ENCODE measurements at regions not wholly inside any gene's neighbourhood (a gene's known extent, or its start where the extent isn't known, plus 50 kb on each side); places are given as distances from the start of the nearest gene placed in this dataset.

DNA sequence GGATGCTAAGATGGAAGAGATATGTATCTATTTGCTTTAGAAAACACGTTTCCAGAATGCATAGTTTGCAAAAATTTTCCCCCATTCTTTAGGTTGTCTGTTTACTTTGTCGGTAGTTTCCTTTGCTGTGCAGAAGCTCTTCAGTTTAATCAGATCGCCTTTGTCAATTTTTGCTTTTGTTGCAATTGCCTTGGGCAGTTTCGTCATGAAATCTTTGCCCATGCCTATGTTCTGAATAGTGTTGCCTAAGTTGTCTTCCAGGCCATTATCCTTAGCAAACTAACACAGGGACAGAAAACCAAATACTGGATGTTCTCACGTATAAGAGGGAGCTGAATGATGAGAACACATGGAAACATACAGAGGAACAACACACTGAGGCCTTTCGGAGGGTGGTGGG, 454.2 kb upstream of the SLC35B3 start:
- ChIA-PET POLR2A (no interaction called here), CTCF (interaction anchor here (0.6 kb wide), 1 partner anchor 1178 kb away, joined by 3 read pairs; no protein-coding TSS in a partner anchor)
- intact Hi-C loops (cut with micrococcal nuclease; ENCODE audit: unreplicated experiment) = no loop called here
- DNase-seq (ENCODE audit: low read depth, low spot score) (no peak), ATAC-seq (no peak)
- H3K9me3 ChIP-seq (ENCODE audit: control insufficient read depth, insufficient read depth, low read depth, low read length) = no peaks in the 10 kb centered on the region
- in situ Hi-C loops (cut with HindIII; ENCODE audit: low pct_unique_long_range_greater_than_20kb, low sequenced_read_pairs) = no loop called here
- no peaks in the 10 kb centered on the region for H3K4me1 ChIP-seq (ENCODE audit: control insufficient read depth, insufficient read depth, low read length)
- BruUV-seq (replicated peaks) = no TSS peak
- TF ChIP-seq, protein P1, sequence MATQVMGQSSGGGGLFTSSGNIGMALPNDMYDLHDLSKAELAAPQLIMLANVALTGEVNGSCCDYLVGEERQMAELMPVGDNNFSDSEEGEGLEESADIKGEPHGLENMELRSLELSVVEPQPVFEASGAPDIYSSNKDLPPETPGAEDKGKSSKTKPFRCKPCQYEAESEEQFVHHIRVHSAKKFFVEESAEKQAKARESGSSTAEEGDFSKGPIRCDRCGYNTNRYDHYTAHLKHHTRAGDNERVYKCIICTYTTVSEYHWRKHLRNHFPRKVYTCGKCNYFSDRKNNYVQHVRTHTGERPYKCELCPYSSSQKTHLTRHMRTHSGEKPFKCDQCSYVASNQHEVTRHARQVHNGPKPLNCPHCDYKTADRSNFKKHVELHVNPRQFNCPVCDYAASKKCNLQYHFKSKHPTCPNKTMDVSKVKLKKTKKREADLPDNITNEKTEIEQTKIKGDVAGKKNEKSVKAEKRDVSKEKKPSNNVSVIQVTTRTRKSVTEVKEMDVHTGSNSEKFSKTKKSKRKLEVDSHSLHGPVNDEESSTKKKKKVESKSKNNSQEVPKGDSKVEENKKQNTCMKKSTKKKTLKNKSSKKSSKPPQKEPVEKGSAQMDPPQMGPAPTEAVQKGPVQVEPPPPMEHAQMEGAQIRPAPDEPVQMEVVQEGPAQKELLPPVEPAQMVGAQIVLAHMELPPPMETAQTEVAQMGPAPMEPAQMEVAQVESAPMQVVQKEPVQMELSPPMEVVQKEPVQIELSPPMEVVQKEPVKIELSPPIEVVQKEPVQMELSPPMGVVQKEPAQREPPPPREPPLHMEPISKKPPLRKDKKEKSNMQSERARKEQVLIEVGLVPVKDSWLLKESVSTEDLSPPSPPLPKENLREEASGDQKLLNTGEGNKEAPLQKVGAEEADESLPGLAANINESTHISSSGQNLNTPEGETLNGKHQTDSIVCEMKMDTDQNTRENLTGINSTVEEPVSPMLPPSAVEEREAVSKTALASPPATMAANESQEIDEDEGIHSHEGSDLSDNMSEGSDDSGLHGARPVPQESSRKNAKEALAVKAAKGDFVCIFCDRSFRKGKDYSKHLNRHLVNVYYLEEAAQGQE (IDR thresholded peaks at IDR 0.05; ENCODE audit: insufficient read depth in 1 of 2, low read depth in 2 of 2, low read length in 1 of 2) = no peak
- TF ChIP-seq TCF7L2 (IDR thresholded peaks at IDR 0.05; ENCODE audit: low read depth, low read length) = no peak
- no peak for TF ChIP-seq POLR2AphosphoS5 (IDR thresholded peaks at IDR 0.05; ENCODE audit: low read depth, low read length)
- TF ChIP-seq, protein P2, sequence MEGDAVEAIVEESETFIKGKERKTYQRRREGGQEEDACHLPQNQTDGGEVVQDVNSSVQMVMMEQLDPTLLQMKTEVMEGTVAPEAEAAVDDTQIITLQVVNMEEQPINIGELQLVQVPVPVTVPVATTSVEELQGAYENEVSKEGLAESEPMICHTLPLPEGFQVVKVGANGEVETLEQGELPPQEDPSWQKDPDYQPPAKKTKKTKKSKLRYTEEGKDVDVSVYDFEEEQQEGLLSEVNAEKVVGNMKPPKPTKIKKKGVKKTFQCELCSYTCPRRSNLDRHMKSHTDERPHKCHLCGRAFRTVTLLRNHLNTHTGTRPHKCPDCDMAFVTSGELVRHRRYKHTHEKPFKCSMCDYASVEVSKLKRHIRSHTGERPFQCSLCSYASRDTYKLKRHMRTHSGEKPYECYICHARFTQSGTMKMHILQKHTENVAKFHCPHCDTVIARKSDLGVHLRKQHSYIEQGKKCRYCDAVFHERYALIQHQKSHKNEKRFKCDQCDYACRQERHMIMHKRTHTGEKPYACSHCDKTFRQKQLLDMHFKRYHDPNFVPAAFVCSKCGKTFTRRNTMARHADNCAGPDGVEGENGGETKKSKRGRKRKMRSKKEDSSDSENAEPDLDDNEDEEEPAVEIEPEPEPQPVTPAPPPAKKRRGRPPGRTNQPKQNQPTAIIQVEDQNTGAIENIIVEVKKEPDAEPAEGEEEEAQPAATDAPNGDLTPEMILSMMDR (IDR thresholded peaks at IDR 0.05) = no peak
- no peak for TF ChIP-seq SIN3A (IDR thresholded peaks at IDR 0.05; ENCODE audit: borderline replicate concordance, insufficient read depth, low read depth, low read length)
- H3K4me3 ChIP-seq (ENCODE audit: low read depth in 2 of 2, low read length in 2 of 2) = no peak overlapping the region
- H3K27ac ChIP-seq (ENCODE audit: low read length) = no peak overlapping the region
- no peaks in the 10 kb centered on the region for H3K27me3 ChIP-seq (ENCODE audit: control insufficient read depth, insufficient read depth, low read length)
- H3K36me3 ChIP-seq (ENCODE audit: control insufficient read depth, insufficient read depth, low read length) = no peaks in the 10 kb centered on the region

DNA sequence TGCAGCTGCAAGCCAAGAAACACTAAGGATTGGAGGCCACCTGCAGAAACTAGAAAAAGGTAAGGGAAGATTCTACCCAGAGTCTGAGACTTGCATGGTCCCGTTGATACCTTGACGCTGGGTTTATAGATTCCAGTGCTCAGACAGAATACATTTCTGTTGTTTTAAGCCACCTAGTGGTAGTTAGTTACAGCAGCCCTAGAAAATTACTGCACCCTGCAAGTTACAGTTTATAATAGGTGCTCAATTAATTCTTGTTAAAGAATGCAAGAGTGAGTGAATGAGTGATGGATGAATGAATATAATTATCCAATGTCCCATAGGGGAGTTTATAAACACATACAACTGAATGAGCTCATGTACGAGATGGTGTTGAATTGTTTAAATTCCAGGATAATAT, 453.1 kb upstream of the SLC35B3 start:
- TF ChIP-seq, protein P2 (IDR thresholded peaks at IDR 0.05) = peak; percentile 75
- no peak for TF ChIP-seq SIN3A (IDR thresholded peaks at IDR 0.05; ENCODE audit: borderline replicate concordance, insufficient read depth, low read depth, low read length)
- no peak for TF ChIP-seq POLR2AphosphoS5 (IDR thresholded peaks at IDR 0.05; ENCODE audit: low read depth, low read length)
- no TSS peak for BruUV-seq (replicated peaks)
- ChIA-PET POLR2A (no interaction called here), CTCF (interaction anchor here (0.7 kb wide), 1 partner anchor 758 kb away, joined by 3 read pairs; no protein-coding TSS in a partner anchor)
- no peaks in the 10 kb centered on the region for H3K9me3 ChIP-seq (ENCODE audit: control insufficient read depth, insufficient read depth, low read depth, low read length)
- in situ Hi-C loops (cut with HindIII; ENCODE audit: low pct_unique_long_range_greater_than_20kb, low sequenced_read_pairs) (no loop called here), intact Hi-C loops (cut with micrococcal nuclease; ENCODE audit: unreplicated experiment) (no loop called here)
- no peaks in the 10 kb centered on the region for H3K36me3 ChIP-seq (ENCODE audit: control insufficient read depth, insufficient read depth, low read length)
- ATAC-seq (peak; percentile 88), DNase-seq (ENCODE audit: low read depth, low spot score) (no peak)
- no peak overlapping the region for H3K27ac ChIP-seq (ENCODE audit: low read length)
- H3K4me1 ChIP-seq (ENCODE audit: control insufficient read depth, insufficient read depth, low read length) = no peaks in the 10 kb centered on the region
- no peak overlapping the region for H3K4me3 ChIP-seq (ENCODE audit: low read depth in 2 of 2, low read length in 2 of 2)
- H3K27me3 ChIP-seq (ENCODE audit: control insufficient read depth, insufficient read depth, low read length) = no peaks in the 10 kb centered on the region

All from Panc1 (cell line).